ENCODE measurements at regions not wholly inside any gene's neighbourhood (a gene's known extent, or its start where the extent isn't known, plus 50 kb on each side); places are given as distances from the start of the nearest gene placed in this dataset.

DNA sequence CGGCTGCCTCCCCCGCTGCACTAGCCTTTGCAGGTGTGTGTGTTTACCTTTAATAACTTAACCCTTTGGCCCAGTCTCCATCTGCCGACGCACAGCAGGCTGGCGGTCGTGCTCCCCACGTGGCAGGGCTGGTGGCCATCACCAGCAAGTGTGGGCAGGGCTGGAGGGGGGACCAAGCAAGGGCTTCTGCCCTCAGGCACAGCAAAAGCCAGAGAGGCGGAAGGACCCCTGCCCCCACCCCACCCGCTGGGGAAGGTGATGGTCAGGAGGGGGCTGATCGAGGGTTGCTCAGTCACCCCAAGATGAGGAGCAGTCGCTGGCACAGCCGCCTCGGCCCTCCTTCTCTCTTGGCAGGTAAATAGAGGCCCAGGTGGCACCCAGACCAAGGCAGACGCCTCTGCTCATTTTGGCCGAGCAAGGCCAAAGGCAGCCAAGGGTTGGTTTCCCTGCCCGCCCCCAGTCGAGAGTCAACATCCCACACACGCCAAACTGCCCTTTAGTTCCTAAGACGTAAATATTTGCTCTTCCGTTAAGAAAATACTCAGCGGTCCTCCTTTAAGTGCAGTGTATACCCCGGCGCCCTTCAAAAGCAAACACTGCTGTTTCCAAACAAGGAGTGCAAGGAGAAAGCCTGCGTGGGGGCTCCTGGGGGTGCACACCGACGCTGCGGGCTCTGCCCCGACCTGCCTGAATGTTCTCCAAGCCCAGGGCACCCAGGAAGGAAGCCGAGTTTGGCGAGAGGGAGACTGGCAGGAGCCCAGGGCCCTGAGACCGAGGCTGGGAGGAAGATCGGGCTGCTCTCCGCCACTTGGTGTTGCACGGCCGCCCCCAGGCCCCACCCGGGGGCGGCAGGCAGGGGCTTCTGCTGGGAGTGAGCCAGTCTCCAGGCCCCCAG lies 82.7 kb downstream of the SIK1 start:
- TF ChIP-seq EZH2 (IDR thresholded peaks at IDR 0.05; ENCODE audit: insufficient read depth, poor library complexity, severe bottlenecking), result no peak
- TF ChIP-seq EZH2phosphoT487 (IDR thresholded peaks at IDR 0.05; ENCODE audit: insufficient read depth, low read depth), result no peak
